Forelimb muscle (tissue), 1 donor: ENCODE measurements at regions not wholly inside any gene's neighbourhood (a gene's known extent, or its start where the extent isn't known, plus 50 kb on each side); places are given as distances from the start of the nearest gene placed in this dataset.
"Not testable (repeated sequence)": the region's sequence is repeated elsewhere in the genome, so short reads cannot be mapped to it uniquely, and the experiment has no call there.

Experiments used
- DNase-seq: peaks from one replicate; pipeline ENCODE4 v3.0.0-alpha.2; 2013; ENCODE audit warnings: low read depth

DNA sequence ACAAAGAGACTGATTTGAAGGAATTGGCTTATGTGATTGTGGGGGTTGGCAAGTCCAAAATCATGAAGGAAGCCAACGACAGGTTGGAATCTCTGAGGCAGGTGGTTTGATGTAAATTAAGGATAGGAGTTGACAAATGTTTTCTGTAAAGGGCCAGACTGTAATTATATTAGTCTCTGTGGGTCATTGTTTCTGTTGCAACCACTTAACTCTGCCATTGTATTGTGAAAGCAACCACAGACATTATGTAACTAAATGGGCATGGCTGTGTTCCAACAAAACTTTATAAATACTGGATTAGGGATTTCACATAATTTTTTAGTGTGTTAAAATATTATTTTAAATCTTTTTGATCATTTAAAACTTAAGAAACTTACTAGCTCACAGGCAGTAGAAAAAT is 199.2 kb upstream of the MYLIP start:
- no peak for DNase-seq

DNA sequence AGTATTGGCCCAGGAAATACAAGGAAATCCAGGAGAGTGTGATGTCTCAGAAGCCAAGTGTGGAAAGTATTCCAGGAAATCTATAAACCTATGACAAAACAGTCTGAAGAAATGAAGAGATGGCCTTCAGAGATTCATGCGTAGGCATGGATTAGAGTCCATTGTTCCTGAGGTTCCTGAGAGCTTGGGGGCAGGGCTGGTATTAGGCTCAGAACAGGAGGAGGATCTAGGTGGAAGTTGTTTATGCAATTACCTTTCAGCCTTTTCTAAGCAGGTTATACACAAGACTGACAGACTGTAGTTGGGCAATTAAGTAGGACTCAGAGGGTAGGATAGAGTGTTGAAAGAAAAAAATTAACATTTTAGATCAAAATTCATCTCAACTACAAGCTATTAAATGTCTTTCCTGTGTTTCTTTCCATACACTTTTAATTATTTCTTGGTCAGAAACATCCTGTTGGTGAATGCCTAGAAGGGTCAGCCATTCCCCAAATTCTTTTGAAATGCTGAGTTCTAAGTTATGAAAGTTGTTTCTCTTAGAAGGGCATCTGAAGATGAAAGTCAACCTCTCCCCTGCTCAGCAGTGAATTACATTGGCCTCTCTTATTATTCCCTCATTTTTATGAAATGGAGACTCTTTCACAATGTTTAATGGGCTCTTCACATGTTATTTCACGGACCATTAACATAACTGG is 201.2 kb upstream of the MYLIP start:
- no peak for DNase-seq

DNA sequence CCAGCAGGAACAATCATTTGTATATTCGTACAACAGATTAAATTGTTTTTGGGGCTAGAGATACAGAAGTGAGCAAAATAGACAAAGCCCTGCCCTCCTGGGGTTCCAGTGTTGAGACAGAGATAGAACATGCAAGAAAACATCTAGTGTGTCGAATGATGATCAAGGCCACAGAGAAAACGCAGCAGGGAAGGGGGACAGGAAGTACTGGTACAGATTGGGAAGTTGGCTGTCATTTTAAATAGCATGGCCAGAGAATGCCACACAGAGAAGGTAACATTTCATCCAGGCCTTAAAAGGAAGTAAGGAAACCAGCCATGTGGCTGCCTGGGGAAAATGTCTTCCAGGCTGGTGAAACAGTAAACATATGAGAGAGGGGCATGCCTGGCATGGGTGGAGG is 202.6 kb upstream of the MYLIP start:
- no peak for DNase-seq

DNA sequence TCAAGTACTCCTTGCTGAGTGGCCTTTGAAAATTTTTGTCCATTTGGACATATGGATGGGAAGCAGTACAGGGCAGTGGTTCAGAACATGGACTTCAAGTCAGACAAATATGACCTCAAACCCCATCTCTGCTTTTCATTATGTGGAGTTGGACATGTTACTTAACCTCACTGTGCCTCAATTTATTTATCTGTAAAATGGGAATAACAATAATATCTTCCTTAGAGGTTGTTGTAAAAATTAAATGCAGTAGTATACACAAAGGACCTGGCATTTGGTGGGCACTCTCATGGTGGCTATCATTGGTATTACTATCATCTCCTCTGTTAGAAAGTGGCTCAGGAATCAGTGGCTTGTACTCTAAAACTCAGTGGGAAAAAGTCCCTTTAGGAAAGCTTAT is 204.0 kb upstream of the MYLIP start:
- DNase-seq = no peak

DNA sequence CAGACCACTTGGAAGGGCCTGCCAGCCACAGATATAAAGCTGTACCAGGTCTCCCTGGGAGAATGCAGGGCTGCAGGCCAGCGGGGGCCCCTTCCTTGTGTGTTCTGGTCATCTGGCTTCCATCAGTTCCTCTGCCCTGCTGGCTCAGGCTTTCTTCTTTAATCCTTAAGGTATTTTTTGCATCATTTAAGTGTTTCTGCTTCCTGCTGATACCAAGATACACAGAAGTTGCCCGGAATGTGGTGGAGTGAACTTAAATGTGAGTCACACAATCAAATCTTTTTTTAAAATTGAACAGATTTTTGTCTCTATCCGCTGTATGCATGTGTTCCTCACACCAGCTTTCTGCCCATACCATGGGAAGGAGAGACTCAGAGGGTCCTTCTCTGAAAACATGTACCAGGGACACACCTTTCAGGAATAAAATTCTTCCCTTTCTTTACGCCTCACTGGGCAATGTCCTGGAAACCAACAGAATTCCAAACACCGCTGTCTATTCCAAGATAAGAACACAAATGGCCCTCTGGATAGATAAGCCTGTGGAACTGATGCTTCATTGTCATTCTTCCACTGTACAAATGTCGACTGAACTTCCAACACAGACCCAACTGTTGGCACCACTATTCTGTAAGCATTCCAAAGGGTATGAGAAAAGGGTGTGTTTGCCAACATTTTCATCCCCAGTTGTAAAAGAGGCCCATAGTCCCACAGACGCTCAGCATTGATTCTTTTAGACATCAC is 206.2 kb upstream of the MYLIP start:
- DNase-seq = no peak

DNA sequence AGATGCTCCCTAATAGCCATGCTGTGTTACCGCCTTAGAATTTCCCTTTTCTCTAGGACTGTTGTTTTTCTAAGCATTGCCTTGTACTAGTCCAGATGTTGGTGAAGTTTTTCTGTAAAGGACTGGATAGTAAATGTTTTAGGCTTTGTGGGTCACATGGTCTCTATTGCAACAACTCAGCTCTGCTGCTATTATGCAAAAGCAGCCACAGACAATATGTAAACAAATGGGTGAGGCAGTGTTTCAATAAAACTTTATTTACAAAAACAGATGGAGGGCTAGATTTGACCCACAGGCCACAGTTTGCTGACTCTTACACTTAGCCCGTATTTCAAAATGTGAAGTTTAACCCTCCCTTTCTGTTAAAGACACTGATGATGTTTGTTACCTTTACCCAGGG is 207.6 kb upstream of the MYLIP start:
- no peak for DNase-seq

DNA sequence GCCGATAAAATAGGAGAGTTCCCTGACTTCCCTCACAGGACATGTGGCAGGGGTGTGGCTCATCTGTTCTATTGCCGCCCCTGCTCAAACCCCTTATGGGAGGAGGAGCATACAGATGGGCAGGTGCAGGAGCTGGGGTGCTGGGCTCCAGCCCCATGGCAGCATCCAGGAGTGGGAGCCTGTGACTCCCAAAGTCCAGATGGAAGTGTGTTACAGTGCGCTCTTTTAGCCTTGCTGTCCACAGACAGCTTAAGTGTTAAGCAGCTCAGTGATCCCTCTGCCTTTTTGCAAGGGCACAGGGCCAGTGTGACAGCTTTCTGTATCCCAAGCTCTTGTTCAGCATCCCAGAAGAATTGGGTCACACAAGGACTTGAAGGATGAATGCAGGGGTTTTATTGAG is 212.3 kb upstream of the MYLIP start:
- no peak for DNase-seq

DNA sequence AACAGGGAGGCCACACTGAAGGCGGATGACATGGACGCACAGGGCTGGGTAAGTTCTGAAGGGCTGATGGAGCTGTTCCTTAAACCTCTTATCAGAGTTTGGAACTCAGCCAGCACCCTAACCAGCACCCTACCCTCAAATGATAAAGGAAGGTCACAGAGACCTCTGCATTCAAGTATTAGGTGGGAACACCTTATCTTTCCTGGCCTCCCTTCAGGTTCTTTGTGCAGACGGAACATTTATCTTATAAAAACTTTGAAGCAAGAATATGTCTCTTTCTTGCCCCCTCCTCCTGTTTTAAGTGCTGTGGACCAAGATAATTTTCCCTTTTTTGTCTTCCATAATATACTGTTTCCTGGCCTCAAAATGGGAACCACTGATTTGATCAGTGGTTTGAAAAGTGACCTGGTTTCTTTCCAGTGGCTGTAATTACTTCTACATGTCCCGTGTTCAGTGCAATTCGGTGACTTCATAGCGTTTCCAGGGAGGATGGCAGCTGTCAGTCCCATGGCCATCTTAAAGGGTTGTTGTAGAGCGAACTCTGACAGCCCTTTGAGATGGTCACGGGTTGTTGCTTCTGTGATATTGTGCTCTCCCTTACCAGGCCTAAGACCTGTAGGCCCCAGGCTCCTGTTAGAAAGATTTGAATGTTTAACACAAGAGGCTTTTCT is 213.2 kb upstream of the MYLIP start:
- DNase-seq = no peak

DNA sequence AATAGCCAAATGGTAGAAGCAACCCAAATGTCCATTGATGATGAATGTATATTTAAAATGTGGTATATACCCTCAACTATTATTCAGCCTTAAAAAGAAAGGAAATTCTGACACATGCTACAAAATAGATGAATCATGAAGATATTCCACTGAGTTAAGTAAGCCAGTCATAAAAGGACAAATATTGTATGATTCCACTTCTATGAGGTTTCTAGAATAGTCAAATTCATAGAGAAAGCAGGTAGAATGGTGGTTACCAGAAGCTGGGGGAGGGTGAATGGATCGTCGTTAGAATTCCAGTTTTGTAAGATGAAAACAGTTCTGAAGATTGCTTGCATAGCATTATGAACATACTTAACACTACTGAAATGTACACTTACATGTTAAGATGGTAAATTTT is 214.3 kb upstream of the MYLIP start:
- DNase-seq = no peak

DNA sequence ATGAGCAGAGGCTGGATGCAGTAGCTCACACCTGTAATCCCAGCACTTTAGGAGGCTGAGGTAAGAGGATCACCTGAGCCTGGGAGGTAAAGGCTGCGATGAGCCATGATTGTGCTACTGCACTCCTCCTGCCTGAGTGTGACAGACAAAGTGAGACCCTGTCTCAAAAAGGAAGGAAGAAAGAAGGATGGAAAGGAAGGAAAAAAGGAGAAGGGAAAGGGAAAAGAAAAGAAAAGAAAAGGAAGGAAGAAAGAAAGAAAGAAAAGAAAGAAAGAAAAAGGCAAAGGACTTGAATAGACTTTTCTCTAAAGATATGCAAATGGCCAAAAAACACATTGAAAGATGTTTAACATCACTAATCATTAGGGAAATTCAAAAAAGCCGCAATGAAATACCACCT is 215.3 kb upstream of the MYLIP start:
- no peak for DNase-seq

DNA sequence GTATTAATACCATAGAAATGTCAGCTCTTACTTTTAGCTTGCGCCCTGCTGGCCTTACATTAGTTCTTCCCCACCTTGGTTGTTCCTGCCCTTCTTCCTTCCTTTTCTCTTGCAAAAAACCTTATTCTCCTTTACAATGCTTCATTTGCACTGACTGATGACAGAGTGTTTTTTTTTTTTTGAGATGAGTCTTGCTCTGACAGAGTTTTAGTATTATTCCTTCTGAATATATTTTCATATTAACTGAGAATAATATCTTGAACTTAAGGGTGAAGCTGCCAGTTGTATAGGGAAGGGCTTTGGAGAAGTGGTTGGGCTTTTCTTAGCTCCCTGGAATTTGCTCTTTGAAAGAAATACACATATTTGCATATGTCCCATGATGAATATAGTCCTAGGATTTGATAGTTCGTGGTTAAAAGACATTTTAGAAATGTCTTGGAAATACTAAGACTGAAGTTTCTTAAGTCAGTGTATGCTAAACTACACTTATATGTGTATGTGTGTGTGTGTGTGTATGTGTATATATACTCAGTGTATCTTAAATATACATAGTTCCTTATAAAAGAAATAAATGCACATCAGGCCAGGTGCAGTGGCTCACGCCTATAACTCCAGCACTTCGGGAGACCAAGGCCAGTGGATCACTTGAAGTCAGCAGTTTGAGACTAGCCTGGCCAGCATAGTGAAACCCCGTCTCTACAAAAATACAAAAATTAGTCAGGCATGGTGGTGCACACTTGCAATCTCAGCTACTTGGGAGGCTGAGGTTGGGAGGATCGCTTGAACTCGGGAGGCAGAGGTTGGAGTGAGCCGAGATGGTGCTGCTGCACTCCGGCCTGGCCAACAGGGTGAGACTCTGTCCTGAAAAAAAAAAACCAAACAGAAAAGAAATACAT is 216.1 kb upstream of the MYLIP start:
- no peak for DNase-seq

DNA sequence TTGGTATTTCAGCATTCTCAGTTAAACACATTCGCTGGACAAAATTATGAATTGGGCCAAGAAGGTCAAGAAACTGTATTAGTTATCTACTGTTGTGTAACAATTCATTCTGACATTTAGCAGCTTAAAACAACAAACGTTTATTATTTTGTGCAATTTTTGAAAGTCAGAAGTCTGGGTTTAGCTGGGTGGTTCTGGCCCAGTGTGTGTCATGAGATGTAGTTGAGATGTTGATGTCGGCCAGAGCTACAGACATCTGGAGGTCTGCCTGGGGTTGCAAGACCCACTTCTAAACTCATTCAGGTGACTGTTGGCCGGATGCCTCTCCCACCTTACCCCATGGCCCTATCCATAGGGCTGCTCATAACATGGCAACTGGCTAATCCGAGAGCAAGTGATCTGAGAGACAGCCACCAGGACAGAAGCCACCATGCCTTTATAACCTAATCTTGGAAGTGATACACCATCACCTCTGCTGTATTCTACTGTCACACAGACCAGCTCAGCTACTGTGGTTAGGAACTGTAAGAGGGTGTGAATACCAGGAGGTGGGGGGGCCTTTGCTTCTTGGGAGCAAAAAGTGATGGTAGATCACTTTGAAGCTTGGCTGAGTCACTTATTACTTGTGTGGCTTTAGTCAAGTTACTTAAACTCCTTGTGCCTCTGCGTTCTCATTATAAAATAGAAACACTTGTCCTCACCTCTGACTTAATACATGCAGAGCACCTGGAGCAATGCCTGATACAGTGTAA is 217.0 kb upstream of the MYLIP start:
- no peak for DNase-seq

DNA sequence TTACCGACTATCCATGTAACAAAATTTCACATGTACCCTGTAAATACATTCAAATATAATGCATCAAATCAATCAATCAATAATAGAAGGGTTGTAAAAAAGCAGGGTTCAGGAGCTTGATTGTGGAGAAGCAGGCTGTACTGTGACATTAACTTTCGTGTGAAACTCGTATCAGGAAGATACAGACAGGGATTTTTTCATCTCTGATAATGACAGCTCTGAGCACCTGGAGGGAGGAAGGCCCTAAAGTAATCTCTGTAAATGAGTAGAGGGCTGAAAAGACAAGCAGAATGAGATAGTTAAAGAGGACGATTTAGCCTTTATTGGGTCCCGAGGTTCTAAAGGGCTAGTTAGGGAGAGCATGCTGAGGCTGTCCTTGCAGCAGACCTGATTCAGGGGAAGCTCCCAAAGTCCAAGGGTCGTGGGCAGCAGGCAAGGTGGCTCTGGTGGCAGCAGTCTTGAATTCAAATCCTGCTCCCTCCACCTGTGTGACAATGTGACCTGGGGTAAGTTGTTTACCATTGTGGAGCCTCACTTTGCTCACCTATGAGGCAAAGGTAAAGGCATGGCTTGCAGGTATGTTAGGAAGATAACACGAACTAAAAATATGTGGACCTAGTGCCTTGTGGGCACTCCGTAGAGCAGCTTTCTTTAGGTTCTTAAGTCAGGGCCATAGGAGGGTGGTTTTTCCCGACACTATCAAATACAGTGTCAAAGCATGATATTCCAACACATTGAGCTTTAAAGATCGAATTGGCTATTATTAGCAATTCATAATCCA is 219.4 kb upstream of the MYLIP start:
- no peak for DNase-seq

DNA sequence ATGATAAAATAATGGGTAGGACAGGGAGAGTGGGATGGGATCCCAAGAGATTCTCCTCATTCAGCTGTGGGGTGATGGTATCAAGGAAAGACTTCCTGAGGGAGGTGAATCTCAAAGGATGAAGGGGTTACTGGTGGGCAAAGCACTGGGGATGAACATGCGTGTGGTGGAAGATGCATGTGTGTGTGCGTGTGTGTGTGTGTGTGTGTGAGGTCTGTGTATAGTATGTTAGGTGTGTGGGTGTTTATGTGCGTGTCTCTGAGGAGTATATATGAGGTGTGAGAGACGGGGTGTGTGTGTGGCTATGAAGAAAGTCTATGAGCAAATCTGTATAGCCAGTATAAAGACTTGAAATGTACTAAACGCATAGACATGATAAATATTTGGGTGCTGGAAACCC is 220.0 kb upstream of the MYLIP start:
- no peak for DNase-seq

DNA sequence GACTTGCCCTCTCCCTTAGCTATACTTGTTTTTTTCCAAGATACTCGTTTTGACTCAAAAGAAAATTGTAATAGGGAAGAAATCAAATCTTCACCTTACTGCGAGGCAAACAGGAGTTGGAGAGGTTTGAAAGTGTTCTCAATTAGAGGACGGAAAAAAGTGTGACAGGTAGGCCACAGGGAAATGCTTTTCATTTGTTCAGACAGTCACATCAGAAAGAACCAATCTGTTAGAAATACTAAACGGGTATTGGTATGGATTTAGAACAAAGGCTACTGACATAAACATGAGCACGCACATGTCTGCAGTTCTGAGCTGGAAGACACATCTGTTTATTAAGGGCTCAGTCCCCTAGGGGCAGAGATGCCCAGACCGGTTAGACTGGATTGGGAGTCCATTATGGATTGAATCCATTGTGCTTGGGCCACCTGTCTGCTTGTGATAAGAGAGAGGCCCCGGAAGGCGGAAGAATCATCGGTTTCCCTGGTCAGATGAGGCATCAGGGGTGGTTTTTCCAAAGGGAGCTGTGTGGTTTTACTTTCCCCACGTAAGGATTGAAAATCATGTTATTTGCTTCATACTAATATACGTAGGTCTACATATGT is 220.9 kb upstream of the MYLIP start:
- DNase-seq = no peak

DNA sequence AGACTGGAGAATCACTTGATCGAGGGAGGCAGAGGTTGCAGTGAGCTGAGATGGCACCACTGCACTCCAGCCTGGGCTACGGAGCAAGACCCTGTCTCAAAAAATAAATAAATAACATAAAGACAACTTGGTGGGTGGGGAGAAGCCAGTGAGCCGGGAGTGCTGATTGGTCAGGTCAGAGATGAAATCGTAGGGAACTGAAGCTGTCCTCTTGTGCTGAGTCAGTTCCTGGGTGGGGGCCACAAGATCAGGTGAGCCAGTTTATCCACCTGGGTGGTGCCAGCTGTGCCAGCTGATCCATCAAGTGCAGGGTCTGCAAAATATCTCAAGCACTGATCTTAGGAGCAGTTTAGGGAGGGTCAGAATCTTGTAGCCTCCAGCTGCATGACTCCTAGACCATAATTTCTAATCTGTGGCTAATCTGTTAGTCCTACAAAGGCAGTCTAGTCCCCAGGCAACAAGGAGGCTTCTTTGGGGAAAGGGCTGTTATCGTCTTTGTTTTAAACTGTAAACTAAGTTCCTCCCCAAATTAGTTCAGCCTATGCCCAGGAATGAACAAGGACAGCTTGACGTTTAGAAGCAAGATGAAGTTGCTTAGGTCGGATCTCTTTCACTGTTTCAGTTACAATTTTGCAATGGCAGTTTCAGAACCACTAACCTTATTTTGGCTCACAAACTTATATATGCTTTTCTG is 221.5 kb upstream of the MYLIP start:
- not testable (repeated sequence) for DNase-seq

DNA sequence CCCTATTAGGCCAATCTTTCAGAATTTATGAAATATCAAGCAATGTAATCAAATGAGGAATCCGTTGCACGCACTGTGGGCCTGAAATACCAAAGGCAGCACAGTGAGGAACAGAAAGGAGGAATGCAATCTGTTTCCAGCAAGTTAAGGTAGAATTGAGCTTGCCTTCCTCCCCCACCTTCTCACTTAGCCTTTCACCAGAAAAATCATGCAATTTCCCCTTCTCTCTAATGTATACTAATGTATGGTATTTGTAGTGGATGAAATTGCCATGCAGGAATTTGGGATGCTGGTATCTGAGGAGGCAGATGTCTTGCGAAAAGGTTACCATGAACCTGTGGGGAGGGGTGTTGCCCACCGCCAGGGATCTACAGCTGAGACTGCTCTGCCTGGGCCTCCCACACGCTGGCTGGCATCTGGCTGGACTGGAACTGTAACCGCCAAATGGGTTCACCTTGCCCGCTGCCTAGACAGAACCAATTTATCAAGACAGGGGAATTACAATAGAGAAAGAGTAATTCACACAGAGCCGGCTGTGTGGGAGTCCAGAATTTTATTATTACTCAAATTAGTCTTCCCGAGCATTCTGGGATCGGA is 222.4 kb upstream of the MYLIP start:
- DNase-seq = no peak

DNA sequence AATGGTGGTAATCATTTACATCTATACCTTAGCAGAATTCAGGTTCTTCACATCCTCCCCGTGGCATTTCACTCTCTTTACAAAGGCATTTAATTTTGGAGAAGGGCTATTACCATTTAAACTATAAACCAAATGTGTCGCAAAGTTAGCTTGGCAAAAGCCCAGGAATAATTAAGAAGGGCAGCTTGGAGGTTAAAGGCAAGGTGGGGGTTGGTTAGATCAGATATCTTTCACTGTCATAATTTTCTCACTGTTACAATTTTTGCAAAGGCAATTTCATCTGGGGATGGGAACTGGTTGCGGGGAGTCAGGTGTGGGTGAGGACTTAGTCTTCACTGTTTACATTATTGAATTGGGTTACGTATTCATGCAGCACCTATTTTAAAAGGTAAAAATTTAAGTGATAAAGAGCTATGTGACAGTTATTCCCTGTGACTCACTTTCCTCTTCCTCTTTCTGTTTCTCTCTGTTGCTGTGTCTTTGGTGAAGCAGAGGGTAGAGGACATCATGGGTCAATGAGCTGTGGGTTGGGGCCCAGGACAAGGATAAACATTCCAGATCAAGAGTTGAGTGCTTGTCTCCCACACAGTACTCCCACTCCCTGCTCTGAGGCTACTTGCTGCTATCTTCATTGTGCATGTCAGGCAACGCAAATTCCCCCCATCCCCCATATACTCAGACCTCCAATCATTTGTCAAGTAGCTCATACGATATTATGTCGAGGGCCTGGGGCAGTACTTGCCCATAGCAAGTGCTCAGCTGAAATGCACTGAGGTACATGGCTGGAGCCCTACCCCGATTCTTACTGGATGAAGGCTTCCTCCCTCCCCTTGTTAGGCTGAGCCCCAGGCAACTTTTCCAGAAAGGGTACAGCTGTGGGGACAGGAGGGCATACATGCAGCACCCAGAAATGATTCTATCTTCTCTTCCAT is 223.1 kb upstream of the MYLIP start:
- DNase-seq = no peak
